AG09319 (cell line): ENCODE measurements at regions not wholly inside any gene's neighbourhood (a gene's known extent, or its start where the extent isn't known, plus 50 kb on each side); places are given as distances from the start of the nearest gene placed in this dataset.

Experiments
- DNase-seq: peaks from one replicate; pipeline ENCODE4 v3.0.0-alpha.2; 2010; ENCODE audit warnings: low read depth; ENCODE audit errors: extremely low read depth
- TF ChIP-seq, protein P1 (sequence below): IDR thresholded peaks from 2 replicates; pipeline ENCODE4 v1.5.1; 2011; ENCODE audit warnings: low read depth, mild to moderate bottlenecking, inconsistent platforms, low read length, moderate library complexity

GRCh38 chr3:163045945-163046344 lies 1549.3 kb downstream of the OTOL1 start:
- TF ChIP-seq, protein P1, sequence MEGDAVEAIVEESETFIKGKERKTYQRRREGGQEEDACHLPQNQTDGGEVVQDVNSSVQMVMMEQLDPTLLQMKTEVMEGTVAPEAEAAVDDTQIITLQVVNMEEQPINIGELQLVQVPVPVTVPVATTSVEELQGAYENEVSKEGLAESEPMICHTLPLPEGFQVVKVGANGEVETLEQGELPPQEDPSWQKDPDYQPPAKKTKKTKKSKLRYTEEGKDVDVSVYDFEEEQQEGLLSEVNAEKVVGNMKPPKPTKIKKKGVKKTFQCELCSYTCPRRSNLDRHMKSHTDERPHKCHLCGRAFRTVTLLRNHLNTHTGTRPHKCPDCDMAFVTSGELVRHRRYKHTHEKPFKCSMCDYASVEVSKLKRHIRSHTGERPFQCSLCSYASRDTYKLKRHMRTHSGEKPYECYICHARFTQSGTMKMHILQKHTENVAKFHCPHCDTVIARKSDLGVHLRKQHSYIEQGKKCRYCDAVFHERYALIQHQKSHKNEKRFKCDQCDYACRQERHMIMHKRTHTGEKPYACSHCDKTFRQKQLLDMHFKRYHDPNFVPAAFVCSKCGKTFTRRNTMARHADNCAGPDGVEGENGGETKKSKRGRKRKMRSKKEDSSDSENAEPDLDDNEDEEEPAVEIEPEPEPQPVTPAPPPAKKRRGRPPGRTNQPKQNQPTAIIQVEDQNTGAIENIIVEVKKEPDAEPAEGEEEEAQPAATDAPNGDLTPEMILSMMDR: no peak
- DNase-seq: no peak

GRCh38 chr3:163048881-163049280 lies 1552.3 kb downstream of the OTOL1 start:
- DNase-seq: no peak

GRCh38 chr3:163056874-163057497 lies 1560.4 kb downstream of the OTOL1 start:
- no peak for DNase-seq
- TF ChIP-seq, protein P1: peak; percentile 72

More at GRCh38 chr3:163048881-163049280, 1552.3 kb downstream of the OTOL1 start:
- TF ChIP-seq, protein P1: no peak

DNA sequence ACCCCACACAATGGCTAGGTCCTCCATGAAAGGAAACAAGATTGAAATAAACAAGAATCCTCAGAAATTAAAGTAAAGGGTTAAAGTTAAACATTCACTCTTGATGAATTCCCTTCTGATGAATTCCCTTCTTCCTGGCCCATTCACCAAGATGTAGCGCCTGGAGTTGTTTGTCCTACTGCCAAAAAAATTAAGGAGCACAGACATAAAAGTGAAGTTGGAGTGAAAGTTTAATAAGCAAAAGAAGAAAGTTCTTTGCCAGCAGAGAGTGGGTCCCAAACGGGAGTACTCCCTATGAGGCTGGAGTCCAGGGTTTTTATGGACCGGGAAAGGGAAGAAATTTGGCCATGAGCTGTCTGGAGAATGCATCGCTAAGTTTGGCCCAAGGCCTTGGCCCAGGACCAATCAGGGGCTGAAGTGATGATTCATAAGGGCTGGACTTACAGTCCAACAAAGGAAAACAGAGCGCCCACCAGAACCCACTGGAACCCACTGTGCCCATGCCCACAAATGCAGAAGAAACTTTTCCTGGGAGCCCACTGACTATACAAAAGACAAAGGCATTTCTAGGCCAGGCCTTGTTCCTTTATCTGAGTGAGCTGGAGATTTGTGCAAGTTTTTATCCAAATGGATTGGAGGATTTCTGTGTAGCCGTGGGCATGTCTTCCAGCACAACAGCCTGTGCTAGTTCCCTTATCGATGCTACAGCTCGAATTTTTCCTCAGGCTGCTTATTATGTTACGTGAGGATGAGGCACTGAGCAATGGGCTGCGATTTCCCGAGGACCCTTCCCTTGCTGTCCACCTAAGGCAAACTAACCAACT lies 1561.6 kb downstream of the OTOL1 start:
- no peak for DNase-seq
- TF ChIP-seq, protein P1: no peak

DNA sequence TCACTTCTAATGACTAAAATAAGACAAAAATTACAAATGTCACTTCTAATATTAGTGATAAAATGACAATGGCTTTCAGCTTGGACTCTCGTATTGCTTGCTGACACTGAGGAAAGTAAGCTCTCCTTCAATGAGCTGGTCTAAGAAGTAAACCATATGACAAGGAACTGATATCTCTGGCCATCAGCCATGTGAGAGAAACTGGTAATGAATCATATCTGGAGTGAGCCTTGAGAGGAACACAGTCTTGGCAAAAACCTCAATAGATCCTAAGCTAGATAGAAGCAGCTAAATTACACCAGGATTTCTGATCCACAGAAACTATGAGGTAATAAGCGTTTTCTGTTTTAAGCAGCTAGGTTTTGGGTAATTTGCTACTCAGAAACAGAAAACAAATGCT lies 1575.1 kb downstream of the OTOL1 start:
- TF ChIP-seq, protein P1: no peak
- DNase-seq: no peak
